NCI-H524 (cell line): ENCODE measurements at regions not wholly inside any gene's neighbourhood (a gene's known extent, or its start where the extent isn't known, plus 50 kb on each side); places are given as distances from the start of the nearest gene placed in this dataset.
A peak's percentile ranks its signal among the peaks of the same experiment; 100 is the strongest.

Source experiments
- DNase-seq, 2 experiments: peaks; one replicate each; lab custom pipeline; 2025; lab: John Stamatoyannopoulos, UW

GRCh38 chr9:118575341-118576070 is 793.7 kb downstream of the BRINP1 start:
- no peak for DNase-seq

GRCh38 chr9:118577121-118577520 is 792.1 kb downstream of the BRINP1 start:
- no peak for DNase-seq

GRCh38 chr9:118578467-118578866 is 790.8 kb downstream of the BRINP1 start:
- no peak for DNase-seq

GRCh38 chr9:118583414-118583813 is 785.8 kb downstream of the BRINP1 start:
- DNase-seq, result no peak

- no peak for DNase-seq
These were observed 782.3 kb downstream of the BRINP1 start for GRCh38 chr9:118586978-118587377.

- no peak for DNase-seq
These were observed 774.8 kb downstream of the BRINP1 start for GRCh38 chr9:118594428-118594827.

GRCh38 chr9:118595719-118596305 is 773.4 kb downstream of the BRINP1 start:
- peak; percentile 63 to 72 for DNase-seq

- DNase-seq, result no peak
These were observed 772.7 kb downstream of the BRINP1 start for GRCh38 chr9:118596374-118597015.

- DNase-seq, result no peak
These were observed 762.6 kb downstream of the BRINP1 start for GRCh38 chr9:118606668-118607067.

- DNase-seq, result no peak
These were observed 759.7 kb downstream of the BRINP1 start for GRCh38 chr9:118609355-118610044.

- no peak for DNase-seq
These were observed 757.0 kb downstream of the BRINP1 start for GRCh38 chr9:118612201-118612600.

GRCh38 chr9:118613996-118614395 is 755.2 kb downstream of the BRINP1 start:
- DNase-seq, result no peak

GRCh38 chr9:118618084-118618483 is 751.2 kb downstream of the BRINP1 start:
- no peak for DNase-seq

- no peak for DNase-seq
These were observed 750.4 kb downstream of the BRINP1 start for GRCh38 chr9:118618849-118619248.

GRCh38 chr9:118624608-118625007 is 744.6 kb downstream of the BRINP1 start:
- no peak for DNase-seq

- no peak for DNase-seq
These were observed 739.2 kb downstream of the BRINP1 start for GRCh38 chr9:118630079-118630478.

GRCh38 chr9:118630931-118631595 is 738.2 kb downstream of the BRINP1 start:
- DNase-seq, result no peak

- DNase-seq, result no peak
These were observed 737.3 kb downstream of the BRINP1 start for GRCh38 chr9:118631956-118632355.

GRCh38 chr9:118635416-118635815 is 733.8 kb downstream of the BRINP1 start:
- DNase-seq, result no peak

GRCh38 chr9:118637681-118638080 is 731.6 kb downstream of the BRINP1 start:
- no peak for DNase-seq

- no peak for DNase-seq
These were observed 728.2 kb downstream of the BRINP1 start for GRCh38 chr9:118640836-118641560.
